B cell (primary cell): ENCODE measurements at regions not wholly inside any gene's neighbourhood (a gene's known extent, or its start where the extent isn't known, plus 50 kb on each side); places are given as distances from the start of the nearest gene placed in this dataset.

ENCODE experiments used
- EZH2 ChIP-seq: IDR thresholded peaks from 2 replicates; pipeline ENCODE4 v1.6.1; 2012; ENCODE audit warnings: borderline replicate concordance, low read depth, mild to moderate bottlenecking, moderate library complexity, low read length; ENCODE audit not compliant: insufficient read depth, poor library complexity, severe bottlenecking
- TF ChIP-seq, protein P1 (sequence below): fragments of 200-600 bp; IDR thresholded peaks from one replicate; pipeline ENCODE4 v1.8.0; 2022; ENCODE audit warnings: antibody characterized with exemption, mild to moderate bottlenecking

DNA sequence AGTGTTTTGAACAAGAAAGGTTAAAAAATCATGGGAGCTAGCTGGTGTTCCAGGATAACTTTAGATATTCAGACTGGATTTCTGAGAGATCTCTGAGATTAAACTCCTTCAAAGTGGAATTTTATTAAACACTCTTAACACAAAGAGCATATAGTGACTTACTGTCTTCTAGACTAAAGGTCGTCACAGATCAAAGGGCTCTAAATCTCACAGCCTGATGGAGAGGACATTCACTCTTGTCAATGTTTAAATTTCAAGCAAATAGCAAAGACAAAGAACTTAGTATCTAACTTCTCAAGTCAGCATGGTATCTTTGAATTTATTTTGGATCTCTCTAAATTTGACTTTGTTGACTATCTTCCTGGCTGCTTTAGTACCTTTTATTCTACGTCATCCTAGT, 53.7 kb upstream of the NUDT6 start:
- TF ChIP-seq EZH2, result no peak
- TF ChIP-seq, protein P1, sequence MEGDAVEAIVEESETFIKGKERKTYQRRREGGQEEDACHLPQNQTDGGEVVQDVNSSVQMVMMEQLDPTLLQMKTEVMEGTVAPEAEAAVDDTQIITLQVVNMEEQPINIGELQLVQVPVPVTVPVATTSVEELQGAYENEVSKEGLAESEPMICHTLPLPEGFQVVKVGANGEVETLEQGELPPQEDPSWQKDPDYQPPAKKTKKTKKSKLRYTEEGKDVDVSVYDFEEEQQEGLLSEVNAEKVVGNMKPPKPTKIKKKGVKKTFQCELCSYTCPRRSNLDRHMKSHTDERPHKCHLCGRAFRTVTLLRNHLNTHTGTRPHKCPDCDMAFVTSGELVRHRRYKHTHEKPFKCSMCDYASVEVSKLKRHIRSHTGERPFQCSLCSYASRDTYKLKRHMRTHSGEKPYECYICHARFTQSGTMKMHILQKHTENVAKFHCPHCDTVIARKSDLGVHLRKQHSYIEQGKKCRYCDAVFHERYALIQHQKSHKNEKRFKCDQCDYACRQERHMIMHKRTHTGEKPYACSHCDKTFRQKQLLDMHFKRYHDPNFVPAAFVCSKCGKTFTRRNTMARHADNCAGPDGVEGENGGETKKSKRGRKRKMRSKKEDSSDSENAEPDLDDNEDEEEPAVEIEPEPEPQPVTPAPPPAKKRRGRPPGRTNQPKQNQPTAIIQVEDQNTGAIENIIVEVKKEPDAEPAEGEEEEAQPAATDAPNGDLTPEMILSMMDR, result no peak
